ENCODE measurements at regions not wholly inside any gene's neighbourhood (a gene's known extent, or its start where the extent isn't known, plus 50 kb on each side); places are given as distances from the start of the nearest gene placed in this dataset.

DNA sequence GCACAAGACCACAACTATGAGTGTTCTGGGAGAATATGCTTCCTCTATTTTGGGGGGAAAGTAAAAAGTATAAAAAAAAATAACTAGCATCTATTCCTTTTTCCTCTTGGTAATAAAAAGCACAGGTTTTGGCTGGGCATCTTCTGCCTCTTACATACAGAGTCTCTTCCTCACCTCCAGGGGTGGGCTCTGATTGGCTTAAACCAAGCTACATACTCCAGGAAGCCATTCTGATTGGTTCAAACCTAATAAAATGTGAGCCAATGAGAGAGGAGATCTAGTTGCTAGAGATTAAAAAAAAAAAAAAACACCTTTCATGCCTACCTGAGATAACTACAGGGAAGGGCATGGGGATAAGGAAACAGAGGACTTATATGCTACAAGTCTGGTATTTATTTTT lies 365.9 kb upstream of the ERCC4 start:
- TF ChIP-seq, protein P1, sequence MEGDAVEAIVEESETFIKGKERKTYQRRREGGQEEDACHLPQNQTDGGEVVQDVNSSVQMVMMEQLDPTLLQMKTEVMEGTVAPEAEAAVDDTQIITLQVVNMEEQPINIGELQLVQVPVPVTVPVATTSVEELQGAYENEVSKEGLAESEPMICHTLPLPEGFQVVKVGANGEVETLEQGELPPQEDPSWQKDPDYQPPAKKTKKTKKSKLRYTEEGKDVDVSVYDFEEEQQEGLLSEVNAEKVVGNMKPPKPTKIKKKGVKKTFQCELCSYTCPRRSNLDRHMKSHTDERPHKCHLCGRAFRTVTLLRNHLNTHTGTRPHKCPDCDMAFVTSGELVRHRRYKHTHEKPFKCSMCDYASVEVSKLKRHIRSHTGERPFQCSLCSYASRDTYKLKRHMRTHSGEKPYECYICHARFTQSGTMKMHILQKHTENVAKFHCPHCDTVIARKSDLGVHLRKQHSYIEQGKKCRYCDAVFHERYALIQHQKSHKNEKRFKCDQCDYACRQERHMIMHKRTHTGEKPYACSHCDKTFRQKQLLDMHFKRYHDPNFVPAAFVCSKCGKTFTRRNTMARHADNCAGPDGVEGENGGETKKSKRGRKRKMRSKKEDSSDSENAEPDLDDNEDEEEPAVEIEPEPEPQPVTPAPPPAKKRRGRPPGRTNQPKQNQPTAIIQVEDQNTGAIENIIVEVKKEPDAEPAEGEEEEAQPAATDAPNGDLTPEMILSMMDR (IDR thresholded peaks at IDR 0.05; ENCODE audit: insufficient read depth, low read length, poor library complexity, severe bottlenecking), result no peak
- no peak for DNase-seq (ENCODE audit: extremely low read depth, insufficient read length)
- H3K36me3 ChIP-seq (ENCODE audit: control insufficient read depth, insufficient read depth, low read length), result no peaks in the 10 kb centered on the region
- no peak overlapping the region for H3K4me3 ChIP-seq (replicated peaks; ENCODE audit: low read depth, low read length)
- no peaks in the 10 kb centered on the region; the same call in 1 of the 2 replicates for H3K27me3 ChIP-seq (replicated peaks; ENCODE audit: control insufficient read depth, insufficient read depth, low read length)

- TF ChIP-seq, protein P1 (IDR thresholded peaks at IDR 0.05; ENCODE audit: insufficient read depth, low read length, poor library complexity, severe bottlenecking), result no peak
- H3K36me3 ChIP-seq (ENCODE audit: control insufficient read depth, insufficient read depth, low read length), result no peaks in the 10 kb centered on the region
- DNase-seq (ENCODE audit: extremely low read depth, insufficient read length), result no peak
- H3K4me3 ChIP-seq (replicated peaks; ENCODE audit: low read depth, low read length), result no peak overlapping the region
- H3K27me3 ChIP-seq (replicated peaks; ENCODE audit: control insufficient read depth, insufficient read depth, low read length), result no peaks in the 10 kb centered on the region; the same call in 1 of the 2 replicates
These were observed 365.3 kb upstream of the ERCC4 start for GRCh38 chr16:13554643-13555042.

DNA sequence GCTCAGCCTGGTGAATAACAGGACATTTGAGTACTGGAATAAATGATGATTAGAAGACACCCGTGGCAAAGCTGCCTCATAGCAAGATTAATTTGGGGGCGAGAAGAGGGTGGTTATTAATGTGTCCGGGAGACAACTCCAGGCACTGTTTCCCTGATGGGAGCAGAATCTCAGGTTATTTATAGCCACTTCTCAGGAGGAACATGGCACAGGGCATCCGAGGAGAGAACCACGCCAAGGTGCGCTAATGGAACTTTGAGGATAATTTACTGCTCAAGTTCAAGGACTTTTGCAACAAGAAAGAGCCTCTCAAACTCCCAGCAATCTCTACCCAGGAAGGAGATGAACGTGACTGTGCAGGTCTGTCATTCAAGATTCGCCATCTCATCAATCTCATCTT lies 362.5 kb upstream of the ERCC4 start:
- no peak for DNase-seq (ENCODE audit: extremely low read depth, insufficient read length)
- Histone ChIP-seq H3K27me3 (replicated peaks; ENCODE audit: control insufficient read depth, insufficient read depth, low read length) (no peaks in the 10 kb centered on the region; the same call in 1 of the 2 replicates), H3K4me3 (replicated peaks; ENCODE audit: low read depth, low read length) (no peak overlapping the region), H3K36me3 (ENCODE audit: control insufficient read depth, insufficient read depth, low read length) (no peaks in the 10 kb centered on the region)
- TF ChIP-seq, protein P1 (IDR thresholded peaks at IDR 0.05; ENCODE audit: insufficient read depth, low read length, poor library complexity, severe bottlenecking), result no peak

GRCh38 chr16:13558752-13559151 lies 361.2 kb upstream of the ERCC4 start:
- no peak for DNase-seq (ENCODE audit: extremely low read depth, insufficient read length)
- Histone ChIP-seq H3K36me3 (ENCODE audit: control insufficient read depth, insufficient read depth, low read length) (no peaks in the 10 kb centered on the region), H3K4me3 (replicated peaks; ENCODE audit: low read depth, low read length) (no peak overlapping the region), H3K27me3 (replicated peaks; ENCODE audit: control insufficient read depth, insufficient read depth, low read length) (no peaks in the 10 kb centered on the region; the same call in 1 of the 2 replicates)
- TF ChIP-seq, protein P1 (IDR thresholded peaks at IDR 0.05; ENCODE audit: insufficient read depth, low read length, poor library complexity, severe bottlenecking), result no peak

- Histone ChIP-seq H3K4me3 (replicated peaks; ENCODE audit: low read depth, low read length) (no peak overlapping the region), H3K36me3 (ENCODE audit: control insufficient read depth, insufficient read depth, low read length) (no peaks in the 10 kb centered on the region), H3K27me3 (replicated peaks; ENCODE audit: control insufficient read depth, insufficient read depth, low read length) (no peaks in the 10 kb centered on the region; the same call in 1 of the 2 replicates)
- TF ChIP-seq, protein P1 (IDR thresholded peaks at IDR 0.05; ENCODE audit: insufficient read depth, low read length, poor library complexity, severe bottlenecking), result no peak
- DNase-seq (ENCODE audit: extremely low read depth, insufficient read length), result no peak
These were observed 360.3 kb upstream of the ERCC4 start for GRCh38 chr16:13559624-13560023.

GRCh38 chr16:13560151-13560550 lies 359.8 kb upstream of the ERCC4 start:
- no peak for DNase-seq (ENCODE audit: extremely low read depth, insufficient read length)
- H3K36me3 ChIP-seq (ENCODE audit: control insufficient read depth, insufficient read depth, low read length), result no peaks in the 10 kb centered on the region
- no peaks in the 10 kb centered on the region; the same call in 1 of the 2 replicates for H3K27me3 ChIP-seq (replicated peaks; ENCODE audit: control insufficient read depth, insufficient read depth, low read length)
- no peak overlapping the region for H3K4me3 ChIP-seq (replicated peaks; ENCODE audit: low read depth, low read length)
- TF ChIP-seq, protein P1 (IDR thresholded peaks at IDR 0.05; ENCODE audit: insufficient read depth, low read length, poor library complexity, severe bottlenecking), result no peak
